H1 (cell line): ENCODE measurements at regions not wholly inside any gene's neighbourhood (a gene's known extent, or its start where the extent isn't known, plus 50 kb on each side); places are given as distances from the start of the nearest gene placed in this dataset.

Experiments
- BCL11A ChIP-seq, 2 experiments: IDR thresholded peaks; one replicate each; pipeline ENCODE4 v1.6.1; 2011; ENCODE audit warnings: low read depth in 2 of 2, low read length in 2 of 2, mild to moderate bottlenecking in 2 of 2
- CTCF ChIP-seq, 3 experiments: IDR thresholded peaks; 1 replicate in 2 of 3; 2 replicates in 1 of 3; pipeline versions ENCODE4 v1.5.1 to v1.6.1; 2011; ENCODE audit warnings: low read length in 3 of 3, mild to moderate bottlenecking in 3 of 3, inconsistent platforms in 2 of 3, low read depth in 1 of 3, moderate library complexity in 1 of 3; ENCODE audit not compliant: insufficient read depth in 1 of 3; ENCODE audit errors: control extremely low read depth in 1 of 3
- EP300 ChIP-seq, 2 experiments: IDR thresholded peaks; 1 replicate in 1 of 2; 2 replicates in 1 of 2; pipeline ENCODE4 v1.6.1; 2011 to 2012; ENCODE audit warnings: low read depth in 2 of 2, low read length in 2 of 2, mild to moderate bottlenecking in 2 of 2, borderline replicate concordance in 1 of 2, inconsistent platforms in 1 of 2, moderate library complexity in 1 of 2
- POLR2AphosphoS5 ChIP-seq: IDR thresholded peaks from 2 replicates; pipeline ENCODE4 v1.6.1; 2011; ENCODE audit warnings: low read depth, low read length
- RNF2 ChIP-seq: fragments of 200-900, 300-1000 bp; sonication (generic); IDR thresholded peaks from 2 replicates; pipeline ENCODE4 v1.7.1; 2016; ENCODE audit warnings: borderline replicate concordance, low read depth, mild to moderate bottlenecking, antibody characterized with exemption, low read length; ENCODE audit not compliant: poor library complexity, severe bottlenecking; ENCODE audit errors: missing control alignments

- TF ChIP-seq CTCF (IDR thresholded peaks at IDR 0.05; ENCODE audit: control extremely low read depth in 1 of 3, insufficient read depth in 1 of 3, low read depth in 1 of 3, low read length in 3 of 3) (no peak), POLR2AphosphoS5 (no peak), EP300 (IDR thresholded peaks at IDR 0.05; ENCODE audit: borderline replicate concordance in 1 of 2, low read depth in 2 of 2, low read length in 2 of 2) (no peak), BCL11A (IDR thresholded peaks at IDR 0.05; ENCODE audit: low read depth in 2 of 2, low read length in 2 of 2) (no peak), RNF2 (no peak)
Observed at GRCh38 chr18:78501251-78501650, 478.4 kb upstream of the SALL3 start.
